Astrocyte (in vitro differentiated cells and primary cell): ENCODE measurements at regions not wholly inside any gene's neighbourhood (a gene's known extent, or its start where the extent isn't known, plus 50 kb on each side); places are given as distances from the start of the nearest gene placed in this dataset.

Experiments used
- DNase-seq: peaks from one replicate; pipeline ENCODE4 v3.0.0-alpha.2; 2010; ENCODE audit warnings: low read depth
- FAIRE-seq: peaks from 2 replicates; lab custom pipeline; 2011; peaks lifted over from hg19 to GRCh38; lab: Jason Lieb, UNC
- H2AFZ ChIP-seq: 2 replicates; pipeline ENCODE4 v1.6.0; 2012; ENCODE audit warnings: low read depth, low read length, inconsistent platforms
- H3K27ac ChIP-seq: 2 replicates; pipeline ENCODE4 v1.5.1; 2011; ENCODE audit warnings: low read depth, low read length, inconsistent platforms
- H3K27me3 ChIP-seq: 2 replicates; pipeline ENCODE4 v1.6.0; 2011; ENCODE audit warnings: low read length, inconsistent platforms; ENCODE audit not compliant: insufficient read depth
- H3K36me3 ChIP-seq: 2 replicates; pipeline ENCODE4 v1.5.1; 2011; ENCODE audit warnings: low read length, inconsistent platforms; ENCODE audit not compliant: insufficient read depth
- H3K4me1 ChIP-seq: 2 replicates; pipeline ENCODE4 v1.5.1; 2011; ENCODE audit warnings: low read length, inconsistent platforms; ENCODE audit not compliant: insufficient read depth
- H3K4me2 ChIP-seq: 2 replicates; pipeline ENCODE4 v1.6.0; 2012; ENCODE audit warnings: low read length, inconsistent platforms
- H3K4me3 ChIP-seq: 2 replicates; pipeline ENCODE4 v1.5.1; 2011; ENCODE audit warnings: low read depth, mild to moderate bottlenecking, low read length, inconsistent platforms; ENCODE audit not compliant: insufficient read depth
- H3K79me2 ChIP-seq: 2 replicates; pipeline ENCODE4 v1.6.0; 2012; ENCODE audit warnings: mild to moderate bottlenecking, low read length, inconsistent platforms; ENCODE audit not compliant: insufficient read depth
- H3K9ac ChIP-seq: 2 replicates; pipeline ENCODE4 v1.6.0; 2012; ENCODE audit warnings: mild to moderate bottlenecking, low read length, inconsistent platforms
- H3K9me3 ChIP-seq: 2 replicates; pipeline ENCODE4 v1.5.1; 2012; ENCODE audit warnings: low read depth, mild to moderate bottlenecking, low read length, inconsistent platforms; ENCODE audit not compliant: insufficient read depth
- H4K20me1 ChIP-seq: 2 replicates; pipeline ENCODE4 v1.6.0; 2012; ENCODE audit warnings: low read length, inconsistent platforms; ENCODE audit not compliant: insufficient read depth
- H3K27ac Mint-ChIP-seq: one replicate; pipeline ENCODE4 v1.8.0; 2021; ENCODE audit warnings: mild to moderate bottlenecking, mixed read lengths; ENCODE audit not compliant: unreplicated experiment
- H3K27me3 Mint-ChIP-seq: one replicate; pipeline ENCODE4 v1.8.0; 2021; ENCODE audit warnings: low read depth, mixed read lengths; ENCODE audit not compliant: unreplicated experiment
- H3K36me3 Mint-ChIP-seq: one replicate; pipeline ENCODE4 v1.8.0; 2021; ENCODE audit warnings: low read depth, mixed read lengths; ENCODE audit not compliant: unreplicated experiment
- H3K4me1 Mint-ChIP-seq: one replicate; pipeline ENCODE4 v1.8.0; 2021; ENCODE audit warnings: low read depth, mixed read lengths; ENCODE audit not compliant: unreplicated experiment
- H3K4me3 Mint-ChIP-seq: one replicate; pipeline ENCODE4 v1.8.0; 2021; ENCODE audit warnings: mild to moderate bottlenecking, moderate library complexity, mixed read lengths; ENCODE audit not compliant: unreplicated experiment
- H3K9me3 Mint-ChIP-seq: one replicate; pipeline ENCODE4 v1.8.0; 2021; ENCODE audit warnings: mild to moderate bottlenecking, mixed read lengths; ENCODE audit not compliant: unreplicated experiment
- CTCF ChIP-seq: IDR thresholded peaks from 2 replicates; pipeline ENCODE4 v1.5.1; 2011; ENCODE audit warnings: low read depth, mild to moderate bottlenecking, inconsistent platforms, low read length, moderate library complexity; ENCODE audit not compliant: insufficient read depth
- EZH2 ChIP-seq: IDR thresholded peaks from 2 replicates; pipeline ENCODE4 v1.6.1; 2012; ENCODE audit warnings: mild to moderate bottlenecking, low read length, inconsistent platforms; ENCODE audit not compliant: insufficient read depth

DNA sequence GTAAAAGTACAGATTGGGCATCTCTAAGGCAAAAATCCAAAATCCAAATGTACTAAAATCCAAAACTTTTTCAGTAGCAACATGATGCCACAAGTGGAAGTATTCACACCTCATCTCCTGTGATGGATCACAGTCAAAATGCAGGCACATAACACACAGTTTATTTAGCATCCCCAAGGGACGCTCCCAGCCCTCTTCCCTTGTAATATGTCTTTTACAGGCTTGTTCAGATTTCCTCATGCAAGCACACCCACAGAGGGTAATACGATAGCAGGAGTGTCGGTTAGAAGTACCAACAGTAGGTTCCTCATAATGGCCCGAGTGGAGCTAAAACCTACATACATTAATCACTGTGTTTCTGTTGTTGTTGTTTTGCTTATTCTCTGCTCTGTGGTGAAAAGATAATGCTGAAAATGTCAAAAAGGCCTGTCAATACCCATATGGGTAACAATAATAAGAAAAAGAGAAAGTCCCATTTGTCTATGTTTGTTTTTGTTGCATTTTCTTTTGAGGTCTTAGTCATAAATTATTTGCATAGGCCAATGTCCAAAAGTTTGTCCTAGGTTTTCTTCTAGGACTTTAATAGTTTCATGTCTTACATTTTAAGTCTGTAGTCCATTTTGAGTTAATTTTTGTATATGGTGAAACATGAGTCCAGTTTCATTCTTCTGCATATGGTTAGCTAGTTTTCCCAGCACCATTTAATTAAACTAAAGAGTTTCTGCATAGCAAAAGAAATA lies 133.1 kb downstream of the LRIG3 start:
- Histone ChIP-seq H3K36me3 (no peaks in the 10 kb centered on the region), H3K27me3 (no peaks in the 10 kb centered on the region), H3K27ac (no peak overlapping the region), H3K9me3 (no peaks in the 10 kb centered on the region), H2AFZ (no peak overlapping the region), H3K79me2 (no peaks in the 10 kb centered on the region), H3K4me2 (no peak overlapping the region), H4K20me1 (no peaks in the 10 kb centered on the region), H3K4me1 (no peaks in the 10 kb centered on the region), H3K9ac (no peak overlapping the region), H3K4me3 (no peak overlapping the region)
- Mint-ChIP-seq H3K4me3 (no peak overlapping the region), H3K27me3 (no peaks in the 10 kb centered on the region), H3K27ac (no peak overlapping the region), H3K4me1 (no peaks in the 10 kb centered on the region), H3K36me3 (no peaks in the 10 kb centered on the region), H3K9me3 (no peaks in the 10 kb centered on the region)
- TF ChIP-seq CTCF (no peak), EZH2 (no peak)
- no peak for FAIRE-seq
- no peak for DNase-seq

GRCh38 chr12:58794859-58795258 lies 125.4 kb downstream of the LRIG3 start:
- no peak for DNase-seq
- Mint-ChIP-seq H3K27me3 (no peaks in the 10 kb centered on the region), H3K4me1 (peaks cover 3% of the 10 kb centered on the region), H3K36me3 (peaks cover 2% of the 10 kb centered on the region), H3K9me3 (peaks cover 5% of the 10 kb centered on the region), H3K4me3 (no peak overlapping the region), H3K27ac (no peak overlapping the region)
- Histone ChIP-seq H3K79me2 (no peaks in the 10 kb centered on the region), H3K4me2 (no peak overlapping the region), H3K36me3 (no peaks in the 10 kb centered on the region), H3K9ac (no peak overlapping the region), H2AFZ (no peak overlapping the region), H3K4me1 (no peaks in the 10 kb centered on the region), H3K4me3 (no peak overlapping the region), H3K27ac (no peak overlapping the region), H4K20me1 (no peaks in the 10 kb centered on the region), H3K9me3 (no peaks in the 10 kb centered on the region), H3K27me3 (no peaks in the 10 kb centered on the region)
- TF ChIP-seq CTCF: no peak
- no peak for TF ChIP-seq EZH2
- no peak for FAIRE-seq

- Histone ChIP-seq H3K9ac (no peak overlapping the region), H3K4me1 (no peaks in the 10 kb centered on the region), H4K20me1 (no peaks in the 10 kb centered on the region), H3K36me3 (no peaks in the 10 kb centered on the region), H3K27me3 (no peaks in the 10 kb centered on the region), H3K9me3 (no peaks in the 10 kb centered on the region), H3K4me3 (no peak overlapping the region), H2AFZ (no peak overlapping the region), H3K4me2 (no peak overlapping the region), H3K27ac (no peak overlapping the region), H3K79me2 (no peaks in the 10 kb centered on the region)
- FAIRE-seq (no peak), DNase-seq (no peak)
- peaks cover 2% of the 10 kb centered on the region for H3K36me3 Mint-ChIP-seq
- H3K9me3 Mint-ChIP-seq: peaks cover 5% of the 10 kb centered on the region
- no peak for TF ChIP-seq EZH2
- TF ChIP-seq CTCF: no peak
- no peak overlapping the region for H3K4me3 Mint-ChIP-seq
- peaks cover 6% of the 10 kb centered on the region for H3K4me1 Mint-ChIP-seq
- no peaks in the 10 kb centered on the region for H3K27me3 Mint-ChIP-seq
- no peak overlapping the region for H3K27ac Mint-ChIP-seq
These were observed 124.5 kb downstream of the LRIG3 start for GRCh38 chr12:58795825-58796224.
